ENCODE measurements at regions not wholly inside any gene's neighbourhood (a gene's known extent, or its start where the extent isn't known, plus 50 kb on each side); places are given as distances from the start of the nearest gene placed in this dataset.

DNA sequence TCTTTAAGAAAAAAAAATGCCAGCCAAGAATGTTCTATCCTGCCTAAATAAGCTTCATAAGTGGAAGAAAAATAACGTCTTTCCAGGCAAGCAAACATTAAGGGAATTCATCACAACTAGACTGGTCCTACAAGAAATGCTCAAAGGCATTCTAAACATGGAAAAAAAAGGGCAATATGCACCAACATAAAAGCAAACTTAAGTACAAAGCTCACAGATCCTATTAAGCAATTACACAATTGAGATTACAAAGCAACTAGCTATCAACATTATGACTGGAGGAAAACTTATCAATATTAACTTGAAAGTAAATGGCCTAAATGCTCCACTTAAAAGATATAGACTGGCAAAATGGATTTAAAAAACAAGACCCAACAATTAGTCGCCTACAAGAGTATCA is 240.6 kb upstream of the CTAGE1 start:
- no peak for TF ChIP-seq FOXP2 (optimal IDR thresholded peaks at IDR 0.05; ENCODE audit: borderline replicate concordance, extremely low read depth, extremely low read length, insufficient read depth)
- no peak for TF ChIP-seq SIN3A (IDR thresholded peaks at IDR 0.05; ENCODE audit: borderline replicate concordance, insufficient read depth, low read length)
